Coronary artery (tissue), 2 donors: ENCODE measurements at regions not wholly inside any gene's neighbourhood (a gene's known extent, or its start where the extent isn't known, plus 50 kb on each side); places are given as distances from the start of the nearest gene placed in this dataset.
"Not testable (repeated sequence)": the region's sequence is repeated elsewhere in the genome, so short reads cannot be mapped to it uniquely, and the experiment has no call there.

Source experiments
- DNase-seq: peaks from one replicate; pipeline ENCODE4 v3.0.0-alpha.2; 2017; ENCODE audit warnings: low spot score
- H3K27ac ChIP-seq, 2 donors: fragments of 200-600 bp; sonication (generic); one replicate each; pipeline ENCODE4 v1.5.1; 2016 to 2019
- H3K4me3 ChIP-seq: fragments of 200-600 bp; sonication (generic); 2 replicates; pipeline ENCODE4 v1.5.1; 2016; ENCODE audit warnings: mild to moderate bottlenecking, moderate library complexity
- TF ChIP-seq, protein P1 (sequence below): fragments of 200-600 bp; sonication (generic); IDR thresholded peaks from one replicate; pipeline ENCODE4 v1.5.1; 2019; ENCODE audit warnings: antibody characterized with exemption

DNA sequence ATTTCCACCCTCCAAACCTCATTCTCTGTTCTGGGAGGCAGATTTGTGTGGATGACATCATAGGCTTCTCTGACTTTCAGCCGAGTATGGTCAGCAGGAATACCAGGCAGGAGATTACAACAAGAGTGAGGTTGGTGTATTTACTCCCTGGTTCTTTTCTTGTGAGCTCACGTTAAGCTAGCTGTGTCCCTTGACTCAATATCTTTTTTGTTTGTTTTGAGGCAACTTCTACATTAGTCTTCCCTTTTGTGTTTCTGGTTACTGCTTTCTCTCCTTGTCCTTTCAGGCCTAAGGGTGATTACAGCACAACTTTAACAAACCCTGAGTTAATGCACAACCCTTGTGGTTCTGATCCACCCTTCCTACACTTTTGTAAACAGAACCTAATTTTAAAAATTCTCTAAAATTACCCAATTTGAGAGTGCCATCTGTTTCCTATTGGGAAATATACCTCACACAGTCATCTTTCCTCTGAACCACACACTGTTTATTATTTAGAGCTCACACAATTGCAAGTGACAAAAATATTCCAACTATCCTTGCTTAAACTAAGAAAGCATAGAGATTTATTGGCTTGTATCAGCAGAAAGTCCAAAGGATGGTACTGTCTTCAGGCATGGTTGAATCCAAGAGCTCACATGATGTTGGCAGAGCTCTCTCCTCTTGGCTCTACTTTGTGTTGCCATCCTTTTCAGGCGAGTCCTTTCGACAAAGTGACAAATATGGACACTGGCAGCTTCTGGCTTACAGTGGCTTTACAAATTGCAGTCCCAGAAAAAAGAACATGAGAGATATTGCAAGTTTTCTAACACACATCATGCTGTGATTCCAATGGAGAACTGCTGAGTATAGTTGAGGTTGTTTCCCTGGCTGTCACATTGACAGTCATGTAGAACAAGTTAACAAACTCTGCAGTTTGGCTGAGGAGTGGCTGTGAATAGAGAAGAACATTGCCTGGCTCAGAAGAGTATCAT, 150.5 kb upstream of the DDIT4L start:
- no peak overlapping the region for H3K4me3 ChIP-seq
- no peak overlapping the region for H3K27ac ChIP-seq
- TF ChIP-seq, protein P1, sequence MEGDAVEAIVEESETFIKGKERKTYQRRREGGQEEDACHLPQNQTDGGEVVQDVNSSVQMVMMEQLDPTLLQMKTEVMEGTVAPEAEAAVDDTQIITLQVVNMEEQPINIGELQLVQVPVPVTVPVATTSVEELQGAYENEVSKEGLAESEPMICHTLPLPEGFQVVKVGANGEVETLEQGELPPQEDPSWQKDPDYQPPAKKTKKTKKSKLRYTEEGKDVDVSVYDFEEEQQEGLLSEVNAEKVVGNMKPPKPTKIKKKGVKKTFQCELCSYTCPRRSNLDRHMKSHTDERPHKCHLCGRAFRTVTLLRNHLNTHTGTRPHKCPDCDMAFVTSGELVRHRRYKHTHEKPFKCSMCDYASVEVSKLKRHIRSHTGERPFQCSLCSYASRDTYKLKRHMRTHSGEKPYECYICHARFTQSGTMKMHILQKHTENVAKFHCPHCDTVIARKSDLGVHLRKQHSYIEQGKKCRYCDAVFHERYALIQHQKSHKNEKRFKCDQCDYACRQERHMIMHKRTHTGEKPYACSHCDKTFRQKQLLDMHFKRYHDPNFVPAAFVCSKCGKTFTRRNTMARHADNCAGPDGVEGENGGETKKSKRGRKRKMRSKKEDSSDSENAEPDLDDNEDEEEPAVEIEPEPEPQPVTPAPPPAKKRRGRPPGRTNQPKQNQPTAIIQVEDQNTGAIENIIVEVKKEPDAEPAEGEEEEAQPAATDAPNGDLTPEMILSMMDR, result no peak
- no peak for DNase-seq

DNA sequence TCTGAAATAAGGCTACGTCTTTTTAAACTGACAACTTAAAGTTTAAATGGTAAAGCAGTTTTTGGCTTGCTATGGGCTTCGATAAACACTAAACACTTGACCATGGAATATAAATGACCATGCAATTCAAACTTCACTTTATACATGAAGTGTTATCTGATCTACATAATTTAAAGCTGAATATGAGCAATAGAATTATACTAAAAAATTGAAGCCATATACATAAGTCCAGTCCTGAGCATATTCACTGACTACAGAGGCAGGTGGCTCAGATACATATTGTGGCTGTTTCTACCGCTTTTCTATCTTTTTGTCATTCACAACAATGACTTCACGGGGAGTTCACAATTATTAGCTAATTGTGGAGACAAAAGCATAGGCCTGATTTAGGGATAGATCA, 149.6 kb upstream of the DDIT4L start:
- no peak for DNase-seq
- Histone ChIP-seq H3K27ac (no peak overlapping the region), H3K4me3 (no peak overlapping the region)
- TF ChIP-seq, protein P1, result no peak

DNA sequence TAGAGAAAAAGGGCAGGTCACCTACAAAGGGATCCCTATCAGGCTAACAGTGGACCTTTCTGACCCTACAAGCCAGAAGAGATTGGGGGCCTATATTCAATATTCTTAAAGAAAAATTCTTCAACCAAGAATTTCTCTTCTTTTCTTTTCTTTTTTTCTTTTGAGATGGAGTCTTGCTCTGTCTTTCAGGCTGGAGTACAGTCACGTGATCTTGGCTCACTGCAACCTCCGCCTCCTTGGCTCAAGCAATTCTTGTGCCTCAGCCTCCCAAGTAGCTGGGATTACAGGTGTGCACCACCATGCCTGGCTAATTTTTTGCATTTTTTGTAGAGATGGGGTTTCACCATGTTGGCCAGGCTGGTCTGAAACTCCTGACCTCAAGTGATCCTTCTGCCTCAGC, 143.2 kb upstream of the DDIT4L start:
- DNase-seq, H3K27ac ChIP-seq, H3K4me3 ChIP-seq: not testable (repeated sequence)

DNA sequence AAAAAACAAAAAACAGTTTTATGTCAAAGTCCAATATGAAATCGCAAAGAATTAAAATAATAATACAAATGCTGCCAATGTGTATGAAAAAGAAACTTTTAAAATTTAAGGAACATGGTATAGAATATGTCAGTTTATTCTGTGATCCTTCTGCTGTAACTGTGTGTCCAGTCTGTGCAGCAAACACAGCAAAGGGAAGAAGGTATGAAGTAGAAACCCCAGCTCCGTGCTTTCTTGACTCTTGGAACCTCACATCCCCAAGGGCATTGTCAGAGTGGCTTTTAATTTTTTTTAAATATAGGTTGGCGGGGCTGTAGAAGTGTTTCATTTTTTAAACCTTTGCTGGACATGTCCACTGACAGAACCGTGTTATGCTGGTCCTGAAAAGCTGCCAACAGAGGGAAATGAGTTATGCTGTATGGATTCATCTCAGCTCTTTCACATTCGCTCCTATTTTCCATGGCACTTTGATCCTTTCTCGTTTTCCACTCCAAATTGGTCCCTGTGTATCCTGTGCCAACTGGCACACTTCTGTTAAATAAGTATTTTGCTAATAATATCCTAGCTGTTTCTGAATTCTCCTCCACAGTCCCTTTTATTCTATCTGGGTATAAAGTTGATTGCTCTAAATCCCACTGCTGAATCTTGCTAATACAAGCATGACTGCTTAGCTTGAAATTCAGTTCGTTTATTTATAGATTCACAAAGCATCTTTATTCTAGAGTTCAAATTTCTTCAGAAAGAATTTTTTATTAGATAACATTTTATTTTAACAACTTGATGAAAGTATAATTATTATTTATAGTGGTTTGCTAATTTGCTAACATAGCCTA, 127.0 kb upstream of the DDIT4L start:
- no peak for DNase-seq
- Histone ChIP-seq H3K27ac (peak overlapping the region; percentile 24 to 36), H3K4me3 (peak overlapping the region; percentile 46)
- TF ChIP-seq, protein P1, result no peak

DNA sequence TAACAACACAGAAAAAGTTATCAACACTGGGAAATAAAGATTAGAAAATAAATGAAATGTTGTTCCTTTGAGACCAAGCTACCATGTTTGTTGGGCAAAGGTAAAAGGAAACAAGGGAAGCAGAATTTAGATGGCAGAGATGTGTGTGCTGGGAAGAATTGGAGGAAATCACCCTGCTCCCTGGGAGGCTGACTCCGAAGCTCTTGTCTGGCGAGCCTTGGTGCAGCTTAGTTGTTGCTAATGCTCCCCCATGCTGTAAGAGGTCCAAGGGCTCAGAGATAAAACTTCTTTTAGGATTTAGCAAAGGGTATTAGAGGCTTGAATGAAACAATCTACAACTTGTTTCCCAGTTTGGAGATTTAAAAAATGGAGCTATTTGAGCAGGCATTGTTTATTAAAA, 123.8 kb upstream of the DDIT4L start:
- DNase-seq, result no peak
- Histone ChIP-seq H3K27ac (no peak overlapping the region), H3K4me3 (no peak overlapping the region)
- TF ChIP-seq, protein P1, result no peak

DNA sequence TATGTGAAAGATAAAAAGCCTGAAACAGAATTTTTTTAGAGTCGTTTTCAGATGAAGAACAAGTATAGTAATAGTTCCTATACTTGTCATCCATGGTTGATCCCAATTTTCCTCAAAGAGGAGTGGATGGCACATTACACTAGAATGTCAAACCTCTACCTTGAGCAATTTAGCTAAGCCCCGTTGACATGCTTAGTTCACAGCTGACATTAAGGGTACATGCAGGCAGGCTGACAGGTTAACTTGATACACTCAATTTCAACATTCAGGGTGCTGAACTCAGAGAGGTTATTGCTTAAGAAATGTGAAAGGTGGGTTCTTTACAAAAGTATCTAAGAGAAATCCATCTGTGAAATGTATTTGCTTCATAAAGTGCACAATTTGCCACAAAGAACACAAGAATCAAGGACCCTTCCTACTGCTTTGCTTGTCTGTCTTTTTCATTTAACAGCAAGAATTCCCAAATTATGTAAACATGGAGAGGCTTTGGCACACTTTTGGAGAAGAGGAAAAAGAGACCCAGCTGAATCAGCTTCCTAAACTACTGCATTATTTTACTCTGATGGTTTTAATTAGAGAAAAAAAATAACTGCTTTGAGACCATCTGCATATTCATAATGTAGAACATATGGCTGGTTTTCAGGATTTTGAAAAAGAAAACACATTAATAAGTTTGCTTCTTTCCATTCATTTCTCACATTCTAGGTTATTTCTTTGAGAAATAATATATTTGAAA, 122.5 kb upstream of the DDIT4L start:
- no peak overlapping the region for H3K27ac ChIP-seq
- TF ChIP-seq, protein P1, result no peak
- H3K4me3 ChIP-seq, result no peak overlapping the region
- DNase-seq, result no peak

DNA sequence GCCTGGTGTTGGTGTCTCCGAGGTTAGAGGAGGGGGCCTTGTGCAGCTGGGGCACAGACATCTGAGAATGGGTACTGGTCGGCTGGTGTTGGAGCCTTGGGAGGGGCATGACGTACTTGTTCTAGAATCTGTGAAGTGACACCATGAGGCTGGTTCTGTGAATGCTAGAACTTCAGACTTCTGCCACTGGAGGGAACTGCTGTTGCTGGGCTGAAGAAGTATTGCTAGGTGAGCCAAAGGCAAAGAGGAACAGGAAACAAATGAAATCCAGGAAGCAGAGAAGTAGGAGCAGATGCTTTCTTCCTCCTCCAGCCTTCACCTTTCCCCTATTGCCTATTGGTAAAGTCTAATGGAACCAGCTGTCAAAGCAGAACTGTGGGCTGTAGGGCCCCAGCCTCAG, 120.9 kb upstream of the DDIT4L start:
- H3K27ac ChIP-seq, result no peak overlapping the region
- no peak overlapping the region for H3K4me3 ChIP-seq
- no peak for DNase-seq
- TF ChIP-seq, protein P1, result no peak
